ENCODE measurements at regions not wholly inside any gene's neighbourhood (a gene's known extent, or its start where the extent isn't known, plus 50 kb on each side); places are given as distances from the start of the nearest gene placed in this dataset.

DNA sequence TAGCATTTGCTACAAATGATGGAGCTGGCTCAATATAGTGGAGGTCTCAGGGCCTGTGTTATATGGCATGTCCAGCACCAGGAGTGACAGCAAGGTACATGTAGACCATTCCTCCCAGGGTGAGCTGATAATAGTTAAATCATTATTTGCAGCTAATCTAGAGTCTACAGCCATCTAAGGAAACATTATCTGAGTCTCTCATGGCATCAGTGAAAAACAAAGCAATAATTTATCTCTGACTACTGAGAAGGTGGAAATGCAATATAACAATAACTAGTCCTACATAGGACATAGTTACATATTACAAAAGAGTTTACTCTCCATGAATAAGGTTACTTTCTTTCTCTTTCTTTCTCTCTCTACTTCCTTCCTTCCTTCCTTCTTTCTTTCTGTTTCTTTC is 143.4 kb upstream of the KCNK2 start:
- TF ChIP-seq, protein P1, sequence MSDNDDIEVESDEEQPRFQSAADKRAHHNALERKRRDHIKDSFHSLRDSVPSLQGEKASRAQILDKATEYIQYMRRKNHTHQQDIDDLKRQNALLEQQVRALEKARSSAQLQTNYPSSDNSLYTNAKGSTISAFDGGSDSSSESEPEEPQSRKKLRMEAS (IDR thresholded peaks at IDR 0.05) = no peak
- TF ChIP-seq CREB1 (IDR thresholded peaks at IDR 0.05; ENCODE audit: low read depth) = no peak
- TF ChIP-seq, protein P2, sequence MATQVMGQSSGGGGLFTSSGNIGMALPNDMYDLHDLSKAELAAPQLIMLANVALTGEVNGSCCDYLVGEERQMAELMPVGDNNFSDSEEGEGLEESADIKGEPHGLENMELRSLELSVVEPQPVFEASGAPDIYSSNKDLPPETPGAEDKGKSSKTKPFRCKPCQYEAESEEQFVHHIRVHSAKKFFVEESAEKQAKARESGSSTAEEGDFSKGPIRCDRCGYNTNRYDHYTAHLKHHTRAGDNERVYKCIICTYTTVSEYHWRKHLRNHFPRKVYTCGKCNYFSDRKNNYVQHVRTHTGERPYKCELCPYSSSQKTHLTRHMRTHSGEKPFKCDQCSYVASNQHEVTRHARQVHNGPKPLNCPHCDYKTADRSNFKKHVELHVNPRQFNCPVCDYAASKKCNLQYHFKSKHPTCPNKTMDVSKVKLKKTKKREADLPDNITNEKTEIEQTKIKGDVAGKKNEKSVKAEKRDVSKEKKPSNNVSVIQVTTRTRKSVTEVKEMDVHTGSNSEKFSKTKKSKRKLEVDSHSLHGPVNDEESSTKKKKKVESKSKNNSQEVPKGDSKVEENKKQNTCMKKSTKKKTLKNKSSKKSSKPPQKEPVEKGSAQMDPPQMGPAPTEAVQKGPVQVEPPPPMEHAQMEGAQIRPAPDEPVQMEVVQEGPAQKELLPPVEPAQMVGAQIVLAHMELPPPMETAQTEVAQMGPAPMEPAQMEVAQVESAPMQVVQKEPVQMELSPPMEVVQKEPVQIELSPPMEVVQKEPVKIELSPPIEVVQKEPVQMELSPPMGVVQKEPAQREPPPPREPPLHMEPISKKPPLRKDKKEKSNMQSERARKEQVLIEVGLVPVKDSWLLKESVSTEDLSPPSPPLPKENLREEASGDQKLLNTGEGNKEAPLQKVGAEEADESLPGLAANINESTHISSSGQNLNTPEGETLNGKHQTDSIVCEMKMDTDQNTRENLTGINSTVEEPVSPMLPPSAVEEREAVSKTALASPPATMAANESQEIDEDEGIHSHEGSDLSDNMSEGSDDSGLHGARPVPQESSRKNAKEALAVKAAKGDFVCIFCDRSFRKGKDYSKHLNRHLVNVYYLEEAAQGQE (IDR thresholded peaks at IDR 0.05; ENCODE audit: low read depth) = no peak
- no peak for TF ChIP-seq YY1 (IDR thresholded peaks at IDR 0.05; ENCODE audit: low read depth)
- TF ChIP-seq CEBPB (IDR thresholded peaks at IDR 0.05) = no peak
- no peak for TF ChIP-seq RAD21 (IDR thresholded peaks at IDR 0.05; ENCODE audit: low read depth)

Measured in Ishikawa (cell line).